ENCODE measurements at regions not wholly inside any gene's neighbourhood (a gene's known extent, or its start where the extent isn't known, plus 50 kb on each side); places are given as distances from the start of the nearest gene placed in this dataset.

- TF ChIP-seq CTCF (IDR thresholded peaks at IDR 0.05), result no peak
- TF ChIP-seq POLR2A (IDR thresholded peaks at IDR 0.05), result no peak
- no peak for TF ChIP-seq POLR2AphosphoS5 (IDR thresholded peaks at IDR 0.05; ENCODE audit: insufficient read depth in 1 of 2, low read depth in 1 of 2)
- no peak overlapping the region for H3K4me3 ChIP-seq
- no peaks in the 10 kb centered on the region for H3K4me1 ChIP-seq
- H3K27me3 ChIP-seq, result no peaks in the 10 kb centered on the region
- H3K36me3 ChIP-seq, result no peaks in the 10 kb centered on the region
- intact Hi-C loops (cut with DNase I), result no loop called here
- DNase-seq (ENCODE audit: extremely low spot score in 2 of 2), result no peak
- H3K9me3 ChIP-seq, result no peaks in the 10 kb centered on the region
- no peak overlapping the region for H3K27ac ChIP-seq
Measured at GRCh38 chr13:24110011-24110410, 50.5 kb upstream of the SPATA13 start.
